Osteoblast (primary cell): ENCODE measurements at regions not wholly inside any gene's neighbourhood (a gene's known extent, or its start where the extent isn't known, plus 50 kb on each side); places are given as distances from the start of the nearest gene placed in this dataset.

Source experiments
- DNase-seq: peaks from one replicate; pipeline ENCODE4 v3.0.0; 2011; ENCODE audit warnings: low spot score, mixed read lengths; ENCODE audit not compliant: insufficient read length; ENCODE audit errors: missing footprints
- H2AFZ ChIP-seq: 2 replicates; pipeline ENCODE4 v1.6.0; 2011; ENCODE audit warnings: mild to moderate bottlenecking, low read length
- H3K27ac ChIP-seq: 2 replicates; pipeline ENCODE4 v1.5.1; 2011; ENCODE audit warnings: mild to moderate bottlenecking, low read depth, low read length, moderate library complexity
- H3K27me3 ChIP-seq: 2 replicates; pipeline ENCODE4 v1.6.0; 2012; ENCODE audit warnings: mild to moderate bottlenecking, control low read depth, inconsistent platforms, low read length, moderate library complexity; ENCODE audit not compliant: insufficient read depth
- H3K36me3 ChIP-seq: 2 replicates; pipeline ENCODE4 v1.5.1; 2011; ENCODE audit warnings: mild to moderate bottlenecking, low read length, control low read depth, moderate library complexity; ENCODE audit not compliant: insufficient read depth
- H3K4me1 ChIP-seq: 2 replicates; pipeline ENCODE4 v1.5.1; 2011; ENCODE audit warnings: mild to moderate bottlenecking, low read length, control low read depth, moderate library complexity; ENCODE audit not compliant: insufficient read depth
- H3K4me2 ChIP-seq: 2 replicates; pipeline ENCODE4 v1.6.0; 2011; ENCODE audit warnings: mild to moderate bottlenecking, low read length; ENCODE audit not compliant: insufficient read depth
- H3K4me3 ChIP-seq: fragments of 200-600 bp; sonication (generic); 3 replicates; pipeline ENCODE4 v1.5.1; 2012; ENCODE audit warnings: mild to moderate bottlenecking, low read length, inconsistent platforms; ENCODE audit not compliant: insufficient read depth
- H3K79me2 ChIP-seq: 2 replicates; pipeline ENCODE4 v1.6.0; 2012; ENCODE audit warnings: mild to moderate bottlenecking, low read length, control low read depth, inconsistent platforms; ENCODE audit not compliant: insufficient read depth
- H3K9me3 ChIP-seq: 2 replicates; pipeline ENCODE4 v1.5.1; 2011; ENCODE audit warnings: low read depth, low read length, control low read depth
- H4K20me1 ChIP-seq: 2 replicates; pipeline ENCODE4 v1.6.0; 2012; ENCODE audit warnings: mild to moderate bottlenecking, low read length, control low read depth; ENCODE audit not compliant: insufficient read depth
- CTCF ChIP-seq: IDR thresholded peaks from 2 replicates; pipeline ENCODE4 v1.5.1; 2011; ENCODE audit warnings: mild to moderate bottlenecking, low read depth, low read length, moderate library complexity; ENCODE audit errors: extremely low read depth

GRCh38 chr10:71028066-71028465, 139.7 kb upstream of the PCBD1 start:
- no peak overlapping the region for H3K4me2 ChIP-seq
- no peaks in the 10 kb centered on the region for H3K4me1 ChIP-seq
- H3K27me3 ChIP-seq, result peaks cover 13% of the 10 kb centered on the region
- H3K79me2 ChIP-seq, result no peaks in the 10 kb centered on the region
- no peak overlapping the region for H3K27ac ChIP-seq
- H3K4me3 ChIP-seq, result no peak overlapping the region
- no peaks in the 10 kb centered on the region for H3K9me3 ChIP-seq
- H2AFZ ChIP-seq, result no peak overlapping the region
- no peaks in the 10 kb centered on the region for H4K20me1 ChIP-seq
- no peak for DNase-seq
- no peaks in the 10 kb centered on the region for H3K36me3 ChIP-seq
- no peak for TF ChIP-seq CTCF

- H3K9me3 ChIP-seq, result no peaks in the 10 kb centered on the region
- DNase-seq, result no peak
- TF ChIP-seq CTCF, result no peak
- H3K36me3 ChIP-seq, result no peaks in the 10 kb centered on the region
- H3K27me3 ChIP-seq, result peaks cover 13% of the 10 kb centered on the region
- H3K4me1 ChIP-seq, result no peaks in the 10 kb centered on the region
- no peak overlapping the region for H2AFZ ChIP-seq
- H3K4me3 ChIP-seq, result no peak overlapping the region
- H3K79me2 ChIP-seq, result no peaks in the 10 kb centered on the region
- no peak overlapping the region for H3K4me2 ChIP-seq
- no peaks in the 10 kb centered on the region for H4K20me1 ChIP-seq
- H3K27ac ChIP-seq, result no peak overlapping the region
Measured at GRCh38 chr10:71029411-71029892, 141.1 kb upstream of the PCBD1 start.

- Histone ChIP-seq H3K79me2 (no peaks in the 10 kb centered on the region), H3K9me3 (no peaks in the 10 kb centered on the region), H3K27me3 (peaks cover 13% of the 10 kb centered on the region), H3K4me1 (no peaks in the 10 kb centered on the region), H3K4me3 (no peak overlapping the region), H3K36me3 (no peaks in the 10 kb centered on the region), H2AFZ (no peak overlapping the region), H4K20me1 (no peaks in the 10 kb centered on the region), H3K4me2 (no peak overlapping the region), H3K27ac (no peak overlapping the region)
- DNase-seq, result no peak
- no peak for TF ChIP-seq CTCF
Measured at GRCh38 chr10:71029907-71030306, 141.5 kb upstream of the PCBD1 start.

- Histone ChIP-seq H4K20me1 (no peaks in the 10 kb centered on the region), H3K79me2 (no peaks in the 10 kb centered on the region), H2AFZ (no peak overlapping the region), H3K36me3 (no peaks in the 10 kb centered on the region), H3K4me1 (no peaks in the 10 kb centered on the region), H3K4me2 (no peak overlapping the region), H3K9me3 (no peaks in the 10 kb centered on the region), H3K4me3 (no peak overlapping the region), H3K27me3 (peaks cover 8% of the 10 kb centered on the region), H3K27ac (no peak overlapping the region)
- no peak for DNase-seq
- no peak for TF ChIP-seq CTCF
Measured at GRCh38 chr10:71031026-71031425, 142.7 kb upstream of the PCBD1 start.
